ENCODE measurements at regions not wholly inside any gene's neighbourhood (a gene's known extent, or its start where the extent isn't known, plus 50 kb on each side); places are given as distances from the start of the nearest gene placed in this dataset.

DNA sequence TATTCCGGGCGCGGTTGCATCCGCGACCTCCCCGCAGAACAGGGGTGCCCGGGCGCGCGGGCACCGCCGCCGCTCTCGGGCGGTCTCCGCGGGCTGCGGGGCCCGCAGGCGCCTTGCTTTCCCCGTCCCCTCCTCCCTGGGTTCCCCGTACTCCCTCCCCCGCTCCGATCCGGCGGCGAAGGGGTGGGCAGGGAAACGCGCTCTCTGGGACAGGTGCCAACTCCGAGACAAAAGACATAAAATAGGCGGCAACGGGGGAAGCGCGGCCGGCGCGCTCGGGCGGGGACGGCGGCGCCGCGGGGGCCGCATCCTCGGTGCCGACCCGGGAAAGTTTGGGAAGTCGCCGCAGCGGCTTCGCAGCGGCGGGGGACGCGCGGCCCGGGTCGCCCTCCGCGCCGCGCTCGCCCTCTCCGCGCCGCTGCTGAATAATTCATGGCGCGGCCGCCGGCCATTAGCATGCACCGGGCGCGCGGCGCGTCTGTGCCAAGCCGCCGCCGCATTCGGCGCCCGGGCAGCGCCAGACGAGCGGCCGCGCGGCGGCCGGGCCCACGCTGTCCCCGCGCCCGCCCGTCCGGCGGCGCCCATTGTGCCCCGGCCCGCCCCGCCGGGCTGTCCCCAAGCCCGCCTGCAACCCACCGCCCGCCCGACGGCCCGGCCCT is 78.7 kb upstream of the PPARA start:
- peak; percentile 67 for DNase-seq
- ChIA-PET POLR2A (interaction anchor here (1.5 kb wide), 1 partner anchor 57 kb away, joined by 3 read pairs; no protein-coding TSS in a partner anchor), CTCF (interaction anchor here (1.4 to 2.9 kb wide), 3 partner anchors 35 to 65 kb away, joined by 4 to 21 read pairs (median 11); no protein-coding TSS in a partner anchor)
- ATAC-seq = peak; percentile 9
- Mint-ChIP-seq H3K27ac (no peak overlapping the region), H3K9me3 (no peaks in the 10 kb centered on the region), H3K27me3 (peaks cover 6% of the 10 kb centered on the region), H3K4me3 (peak overlapping the region; percentile 75), H3K4me1 (ENCODE audit: low read depth) (peaks cover 27% of the 10 kb centered on the region), H3K36me3 (ENCODE audit: low read depth) (no peaks in the 10 kb centered on the region)
- TF ChIP-seq, protein P1, sequence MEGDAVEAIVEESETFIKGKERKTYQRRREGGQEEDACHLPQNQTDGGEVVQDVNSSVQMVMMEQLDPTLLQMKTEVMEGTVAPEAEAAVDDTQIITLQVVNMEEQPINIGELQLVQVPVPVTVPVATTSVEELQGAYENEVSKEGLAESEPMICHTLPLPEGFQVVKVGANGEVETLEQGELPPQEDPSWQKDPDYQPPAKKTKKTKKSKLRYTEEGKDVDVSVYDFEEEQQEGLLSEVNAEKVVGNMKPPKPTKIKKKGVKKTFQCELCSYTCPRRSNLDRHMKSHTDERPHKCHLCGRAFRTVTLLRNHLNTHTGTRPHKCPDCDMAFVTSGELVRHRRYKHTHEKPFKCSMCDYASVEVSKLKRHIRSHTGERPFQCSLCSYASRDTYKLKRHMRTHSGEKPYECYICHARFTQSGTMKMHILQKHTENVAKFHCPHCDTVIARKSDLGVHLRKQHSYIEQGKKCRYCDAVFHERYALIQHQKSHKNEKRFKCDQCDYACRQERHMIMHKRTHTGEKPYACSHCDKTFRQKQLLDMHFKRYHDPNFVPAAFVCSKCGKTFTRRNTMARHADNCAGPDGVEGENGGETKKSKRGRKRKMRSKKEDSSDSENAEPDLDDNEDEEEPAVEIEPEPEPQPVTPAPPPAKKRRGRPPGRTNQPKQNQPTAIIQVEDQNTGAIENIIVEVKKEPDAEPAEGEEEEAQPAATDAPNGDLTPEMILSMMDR (IDR thresholded peaks at IDR 0.05) = no peak
- intact Hi-C loops (cut with micrococcal nuclease) = no loop called here

DNA sequence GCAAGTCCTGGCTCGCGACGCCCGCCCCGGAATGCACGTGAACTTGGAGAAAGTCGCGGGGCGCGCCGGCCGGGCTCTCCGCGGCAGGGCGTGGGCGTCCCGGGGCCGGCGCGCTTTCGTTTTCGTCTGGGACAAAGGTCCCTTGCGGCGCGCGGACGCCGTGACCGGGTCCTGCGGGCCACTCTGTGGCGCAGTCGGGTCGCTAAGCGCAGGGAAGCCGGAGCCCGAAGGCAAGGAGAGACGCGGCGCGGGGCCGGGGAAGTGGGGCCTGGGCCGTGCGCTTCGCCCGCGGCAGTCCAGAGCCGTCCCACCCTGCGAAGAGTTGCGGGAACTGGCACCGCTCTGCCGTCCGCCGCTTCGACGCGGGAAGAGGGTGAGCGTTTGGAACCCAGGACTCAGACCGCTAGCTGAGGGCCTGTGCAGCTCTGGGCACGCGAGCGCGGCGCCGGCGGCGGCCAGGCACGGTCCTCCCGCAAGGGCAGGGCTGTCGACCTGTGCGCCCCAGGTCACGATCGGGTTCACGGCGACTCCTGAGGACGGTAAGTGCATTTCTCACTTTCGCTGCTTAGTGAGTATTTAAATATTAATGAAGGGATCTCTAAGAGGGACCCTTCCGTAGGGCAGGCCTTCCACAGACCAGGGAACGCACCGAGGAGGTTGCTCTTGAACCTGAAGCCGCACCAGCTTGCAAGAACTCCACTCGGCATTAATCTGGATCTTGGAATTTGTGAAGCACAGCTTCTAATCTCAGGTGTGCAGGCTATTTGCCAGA is 78.0 kb upstream of the PPARA start:
- no peak overlapping the region for H3K27ac Mint-ChIP-seq
- DNase-seq (peak; percentile 56), ATAC-seq (peak; percentile 13)
- intact Hi-C loops (cut with micrococcal nuclease) = no loop called here
- peaks cover 21% of the 10 kb centered on the region for H3K4me1 Mint-ChIP-seq (ENCODE audit: low read depth)
- peak overlapping the region; percentile 61 for H3K4me3 Mint-ChIP-seq
- TF ChIP-seq, protein P1 (IDR thresholded peaks at IDR 0.05) = no peak
- ChIA-PET CTCF (interaction anchor here (0.9 to 2.9 kb wide), 6 partner anchors 36 to 66 kb away, joined by 3 to 21 read pairs (median 4); no protein-coding TSS in a partner anchor), POLR2A (interaction anchor here (1.5 kb wide), 2 partner anchors 58 to 67 kb away, joined by 3 to 4 read pairs; no protein-coding TSS in a partner anchor)
- peaks cover 4% of the 10 kb centered on the region for H3K27me3 Mint-ChIP-seq
- no peaks in the 10 kb centered on the region for H3K36me3 Mint-ChIP-seq (ENCODE audit: low read depth)
- no peaks in the 10 kb centered on the region for H3K9me3 Mint-ChIP-seq

- Mint-ChIP-seq H3K4me3 (peak overlapping the region; percentile 61), H3K36me3 (ENCODE audit: low read depth) (no peaks in the 10 kb centered on the region), H3K9me3 (no peaks in the 10 kb centered on the region), H3K4me1 (ENCODE audit: low read depth) (peaks cover 21% of the 10 kb centered on the region), H3K27ac (no peak overlapping the region), H3K27me3 (peaks cover 4% of the 10 kb centered on the region)
- ATAC-seq = no peak
- POLR2A ChIA-PET = interaction anchor here (0.5 to 1.5 kb wide), 6 partner anchors 9 to 519 kb away, joined by 3 to 5 read pairs (median 4); no protein-coding TSS in a partner anchor
- TF ChIP-seq, protein P1 (IDR thresholded peaks at IDR 0.05) = no peak
- no peak for DNase-seq
- intact Hi-C loops (cut with micrococcal nuclease) = no loop called here
- CTCF ChIA-PET = interaction anchor here (0.9 to 2.9 kb wide), 7 partner anchors 37 to 67 kb away, joined by 3 to 21 read pairs (median 4); no protein-coding TSS in a partner anchor
Measured at GRCh38 chr22:46072981-46073682, 77.2 kb upstream of the PPARA start.

DNA sequence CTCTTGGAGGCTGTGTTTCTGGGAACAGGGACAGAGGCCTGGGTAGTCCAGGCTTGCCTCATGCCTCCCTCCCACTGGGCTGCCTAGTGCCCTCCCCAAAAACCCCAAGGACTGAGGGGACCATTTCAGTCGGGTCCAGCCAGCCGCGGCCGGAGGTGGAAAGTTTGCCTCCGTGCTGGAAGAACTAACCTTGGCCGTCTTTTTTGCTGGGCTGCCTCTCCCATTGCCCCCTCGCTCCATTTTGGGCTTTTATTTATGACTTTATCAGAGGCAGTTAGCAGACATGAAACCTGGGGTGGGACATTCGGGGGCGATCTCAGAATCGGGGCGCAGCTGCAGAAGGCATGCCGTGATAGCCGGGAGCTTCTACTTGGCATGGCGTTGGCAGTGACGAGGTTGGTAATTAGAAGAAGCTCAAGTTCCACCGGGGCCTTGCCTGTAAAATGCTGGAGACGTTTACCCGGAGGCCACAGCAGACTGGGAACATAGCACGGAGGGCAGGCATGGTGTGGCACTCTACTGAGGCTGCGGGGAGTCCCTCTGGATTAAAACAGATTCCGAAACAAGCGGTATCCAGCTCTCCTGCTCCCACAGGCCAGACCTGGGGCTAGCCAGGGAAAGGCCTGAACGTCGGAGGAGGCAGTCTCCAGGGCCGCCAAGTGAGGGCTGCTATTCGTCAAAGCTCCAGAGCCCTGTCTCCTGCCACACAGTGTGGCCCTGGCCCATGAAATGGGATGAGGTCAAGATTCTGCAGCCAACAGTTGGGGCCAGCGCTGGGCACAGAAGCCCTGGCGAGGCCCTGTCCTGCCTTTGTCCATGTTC is 76.4 kb upstream of the PPARA start:
- no peak for DNase-seq
- Mint-ChIP-seq H3K9me3 (no peaks in the 10 kb centered on the region), H3K4me3 (no peak overlapping the region), H3K27ac (no peak overlapping the region), H3K4me1 (ENCODE audit: low read depth) (peaks cover 18% of the 10 kb centered on the region), H3K27me3 (peaks cover 2% of the 10 kb centered on the region), H3K36me3 (ENCODE audit: low read depth) (no peaks in the 10 kb centered on the region)
- no peak for ATAC-seq
- TF ChIP-seq, protein P1 (IDR thresholded peaks at IDR 0.05) = no peak
- intact Hi-C loops (cut with micrococcal nuclease) = no loop called here
- ChIA-PET CTCF (interaction anchor here (1.4 to 2.9 kb wide), 4 partner anchors 48 to 68 kb away, joined by 3 to 21 read pairs (median 8); no protein-coding TSS in a partner anchor), POLR2A (interaction anchor here (0.5 to 1.5 kb wide), 6 partner anchors 8 to 519 kb away, joined by 3 to 5 read pairs (median 4); no protein-coding TSS in a partner anchor)
